WI38 (cell line): ENCODE measurements at regions not wholly inside any gene's neighbourhood (a gene's known extent, or its start where the extent isn't known, plus 50 kb on each side); places are given as distances from the start of the nearest gene placed in this dataset.

Source experiments
- H3K4me3 ChIP-seq: 2 replicates; pipeline ENCODE4 v1.5.1; 2011; ENCODE audit warnings: low read depth, mild to moderate bottlenecking, control low read depth, low read length
- TF ChIP-seq, protein P1 (sequence below): IDR thresholded peaks from 2 replicates; pipeline ENCODE4 v1.5.1; 2012; ENCODE audit warnings: low read depth, mild to moderate bottlenecking, control low read depth, low read length

- no peak overlapping the region for H3K4me3 ChIP-seq
- TF ChIP-seq, protein P1, sequence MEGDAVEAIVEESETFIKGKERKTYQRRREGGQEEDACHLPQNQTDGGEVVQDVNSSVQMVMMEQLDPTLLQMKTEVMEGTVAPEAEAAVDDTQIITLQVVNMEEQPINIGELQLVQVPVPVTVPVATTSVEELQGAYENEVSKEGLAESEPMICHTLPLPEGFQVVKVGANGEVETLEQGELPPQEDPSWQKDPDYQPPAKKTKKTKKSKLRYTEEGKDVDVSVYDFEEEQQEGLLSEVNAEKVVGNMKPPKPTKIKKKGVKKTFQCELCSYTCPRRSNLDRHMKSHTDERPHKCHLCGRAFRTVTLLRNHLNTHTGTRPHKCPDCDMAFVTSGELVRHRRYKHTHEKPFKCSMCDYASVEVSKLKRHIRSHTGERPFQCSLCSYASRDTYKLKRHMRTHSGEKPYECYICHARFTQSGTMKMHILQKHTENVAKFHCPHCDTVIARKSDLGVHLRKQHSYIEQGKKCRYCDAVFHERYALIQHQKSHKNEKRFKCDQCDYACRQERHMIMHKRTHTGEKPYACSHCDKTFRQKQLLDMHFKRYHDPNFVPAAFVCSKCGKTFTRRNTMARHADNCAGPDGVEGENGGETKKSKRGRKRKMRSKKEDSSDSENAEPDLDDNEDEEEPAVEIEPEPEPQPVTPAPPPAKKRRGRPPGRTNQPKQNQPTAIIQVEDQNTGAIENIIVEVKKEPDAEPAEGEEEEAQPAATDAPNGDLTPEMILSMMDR: no peak
Observed at GRCh38 chr3:111307676-111308075, 234.3 kb upstream of the CD96 start.

GRCh38 chr3:111311126-111311525, 230.9 kb upstream of the CD96 start:
- TF ChIP-seq, protein P1: no peak

DNA sequence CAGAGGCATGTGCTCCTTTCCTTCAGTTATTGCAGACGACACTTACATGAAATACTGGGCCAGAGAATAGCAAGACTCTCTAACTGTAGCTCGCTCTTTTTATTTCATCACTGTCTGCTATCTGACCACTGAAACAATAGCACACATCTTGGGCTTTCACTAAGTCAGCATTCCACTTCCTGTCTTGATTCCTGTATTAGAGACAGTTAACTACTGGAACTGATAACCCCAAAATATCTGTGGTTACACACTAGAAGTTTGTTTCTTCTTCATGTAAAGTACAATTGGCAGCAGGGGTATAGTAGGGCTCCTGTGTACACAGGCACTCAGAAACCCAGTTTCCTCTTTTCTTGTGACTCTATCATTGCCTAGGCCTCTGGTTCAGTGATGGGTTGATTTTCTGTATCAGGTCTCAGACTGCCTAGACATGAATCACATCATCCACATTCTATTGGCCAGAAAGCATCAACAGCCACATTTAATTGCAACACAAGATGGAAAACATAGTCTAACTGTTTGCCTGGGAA, 230.2 kb upstream of the CD96 start:
- H3K4me3 ChIP-seq: no peak overlapping the region
- TF ChIP-seq, protein P1: no peak

More at GRCh38 chr3:111311126-111311525, 230.9 kb upstream of the CD96 start:
- H3K4me3 ChIP-seq: no peak overlapping the region

GRCh38 chr3:111314181-111314873, 227.7 kb upstream of the CD96 start:
- no peak overlapping the region for H3K4me3 ChIP-seq
- TF ChIP-seq, protein P1: no peak

GRCh38 chr3:111314898-111315297, 227.1 kb upstream of the CD96 start:
- TF ChIP-seq, protein P1: no peak
- no peak overlapping the region for H3K4me3 ChIP-seq

GRCh38 chr3:111315930-111316587, 225.9 kb upstream of the CD96 start:
- TF ChIP-seq, protein P1: no peak
- no peak overlapping the region for H3K4me3 ChIP-seq

DNA sequence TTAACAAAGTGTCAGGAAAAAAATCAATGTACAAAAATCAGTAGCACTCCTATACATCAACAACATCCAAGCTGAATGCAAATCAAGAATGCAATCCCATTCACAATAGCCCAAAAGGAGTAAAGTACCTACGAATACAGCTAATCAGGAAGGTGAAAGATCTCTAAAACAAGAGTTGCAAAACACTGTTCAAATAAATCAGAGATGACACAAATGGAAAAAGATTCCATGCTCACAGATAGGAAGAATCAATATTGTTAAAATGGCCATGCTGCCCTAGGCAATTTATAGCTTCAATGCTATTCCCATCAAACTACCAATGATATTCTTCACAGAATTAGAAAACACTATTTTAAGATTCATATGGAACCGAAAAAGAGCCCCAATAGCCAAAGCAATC, 223.7 kb upstream of the CD96 start:
- H3K4me3 ChIP-seq: no peak overlapping the region
- TF ChIP-seq, protein P1: no peak
